ENCODE measurements at regions not wholly inside any gene's neighbourhood (a gene's known extent, or its start where the extent isn't known, plus 50 kb on each side); places are given as distances from the start of the nearest gene placed in this dataset.
A peak's percentile ranks its signal among the peaks of the same experiment; 100 is the strongest.

DNA sequence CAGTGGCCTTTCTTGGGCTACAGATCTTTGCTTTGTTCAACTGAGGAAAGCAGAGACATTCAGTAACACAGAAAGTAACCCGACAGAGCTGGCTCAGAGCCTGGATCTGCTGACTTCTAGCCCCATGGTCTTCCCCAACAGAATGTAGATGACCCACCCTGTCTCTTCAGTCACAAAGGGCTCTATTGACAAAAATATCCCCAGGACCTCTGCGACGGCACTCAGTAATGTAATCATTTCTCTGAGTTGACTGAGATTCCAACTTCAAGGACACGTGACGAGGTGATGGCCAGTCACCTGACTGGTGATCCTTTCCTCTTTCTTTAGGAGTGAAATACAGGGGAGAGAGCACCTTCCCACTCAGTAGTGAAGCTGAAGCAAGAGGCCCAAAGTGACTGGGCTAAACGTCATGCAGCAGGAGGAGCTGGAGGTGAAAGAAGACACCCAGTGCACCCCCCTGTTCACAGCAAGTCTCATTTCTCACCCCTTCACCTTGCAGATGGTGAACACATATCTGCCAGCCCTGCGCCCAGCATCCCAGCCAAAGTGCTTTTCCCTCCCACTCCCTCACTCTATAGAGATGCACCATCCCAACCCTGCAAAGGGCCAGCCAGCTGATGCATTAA is 179.2 kb upstream of the EGLN3 start:
- DNase-seq (ENCODE audit: low spot score) = no peak

DNA sequence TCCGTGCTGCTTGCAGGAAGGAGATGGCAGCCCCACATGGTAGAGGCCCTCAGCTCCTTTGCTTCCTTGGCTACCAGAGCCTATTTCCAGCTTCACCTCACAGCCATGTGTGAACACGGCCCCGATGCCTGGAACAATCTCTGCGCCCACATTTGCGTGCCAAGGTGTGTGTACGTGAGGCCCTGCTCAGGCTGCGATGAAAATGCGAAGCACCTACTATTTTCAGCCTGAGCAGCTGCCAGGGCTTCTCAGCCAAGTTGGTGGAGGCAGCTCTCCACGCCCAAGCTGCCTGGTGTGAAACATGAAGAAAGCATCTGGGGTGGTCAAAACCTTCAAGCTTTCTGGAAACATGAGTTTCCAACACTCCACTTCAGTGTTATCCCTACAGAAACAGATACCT is 177.8 kb upstream of the EGLN3 start:
- no peak for DNase-seq (ENCODE audit: low spot score)

DNA sequence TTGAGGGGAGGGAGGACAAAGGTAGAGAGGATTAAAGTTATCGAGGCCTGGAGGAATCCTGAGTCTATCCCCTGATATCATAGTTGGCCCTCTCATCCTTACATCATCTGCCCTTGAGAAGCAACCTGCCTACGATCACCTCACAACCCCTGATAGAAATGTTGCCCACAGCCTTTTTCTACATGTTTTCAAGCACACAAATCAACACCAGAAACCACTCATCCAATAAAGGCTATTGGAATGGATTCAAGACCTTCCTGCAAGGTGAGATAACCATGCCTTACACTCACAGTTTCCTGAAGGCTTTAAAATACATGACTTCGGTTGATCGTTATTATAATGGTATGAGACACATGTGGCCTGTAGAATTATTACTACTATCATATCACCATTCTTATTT is 175.7 kb upstream of the EGLN3 start:
- no peak for DNase-seq (ENCODE audit: low spot score)

DNA sequence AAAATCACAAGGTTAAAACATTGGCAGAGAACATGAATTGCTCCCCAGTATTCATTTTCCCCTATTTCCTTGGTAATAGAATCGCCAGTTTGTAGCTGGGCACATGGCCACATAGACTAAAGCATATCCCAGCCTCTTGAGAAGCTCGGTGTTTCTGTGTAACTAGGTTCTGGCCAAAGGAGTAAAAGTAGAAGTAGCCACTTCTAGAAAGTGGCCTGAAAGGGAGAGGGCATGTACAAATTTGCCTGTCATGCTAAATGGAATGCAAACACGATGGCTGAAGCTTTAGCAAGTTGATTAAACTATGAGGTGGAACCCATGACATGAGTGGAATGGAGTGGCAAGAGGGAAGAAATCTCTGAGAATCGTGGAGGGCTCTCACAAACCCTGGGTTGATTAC is 173.7 kb upstream of the EGLN3 start:
- no peak for DNase-seq (ENCODE audit: low spot score)

DNA sequence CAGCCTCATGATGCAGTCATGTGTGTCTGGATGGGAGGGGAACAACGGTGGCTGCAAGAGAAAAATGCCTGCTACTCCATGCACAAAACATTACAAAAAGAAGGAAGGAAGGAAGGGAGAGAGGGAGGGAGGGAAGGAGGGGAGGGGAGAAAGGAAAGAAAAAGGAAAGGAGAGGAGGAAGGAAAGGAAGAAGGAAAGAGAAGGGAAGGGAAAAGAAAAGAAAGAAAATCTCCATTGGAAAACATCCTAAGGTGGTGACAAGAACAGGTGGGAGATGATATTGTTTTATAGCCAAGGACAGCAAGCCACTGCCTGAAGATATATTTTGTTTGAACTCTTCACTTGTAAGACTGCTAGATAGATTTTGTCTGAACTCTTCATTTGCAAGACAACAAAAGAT is 171.8 kb upstream of the EGLN3 start:
- no peak for DNase-seq (ENCODE audit: low spot score)

DNA sequence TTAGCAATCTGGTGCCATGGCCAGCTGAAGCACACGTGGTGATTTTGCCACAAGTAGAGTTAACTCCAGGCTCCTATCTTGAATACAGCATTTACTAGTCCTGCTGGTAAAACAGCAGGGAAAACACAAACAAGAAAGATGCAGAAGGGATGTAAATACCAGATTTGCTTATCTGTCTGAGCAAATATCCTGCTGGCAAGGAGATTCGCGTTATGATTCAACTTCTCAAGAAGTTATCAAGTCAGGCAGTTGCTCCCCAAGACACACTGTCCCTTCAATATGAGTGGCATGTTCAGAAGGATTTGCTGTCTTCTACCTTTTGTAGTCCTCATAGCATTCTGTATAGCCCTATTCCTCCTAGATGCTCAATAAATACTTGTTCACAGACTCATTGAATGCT is 171.2 kb upstream of the EGLN3 start:
- no peak for DNase-seq (ENCODE audit: low spot score)

DNA sequence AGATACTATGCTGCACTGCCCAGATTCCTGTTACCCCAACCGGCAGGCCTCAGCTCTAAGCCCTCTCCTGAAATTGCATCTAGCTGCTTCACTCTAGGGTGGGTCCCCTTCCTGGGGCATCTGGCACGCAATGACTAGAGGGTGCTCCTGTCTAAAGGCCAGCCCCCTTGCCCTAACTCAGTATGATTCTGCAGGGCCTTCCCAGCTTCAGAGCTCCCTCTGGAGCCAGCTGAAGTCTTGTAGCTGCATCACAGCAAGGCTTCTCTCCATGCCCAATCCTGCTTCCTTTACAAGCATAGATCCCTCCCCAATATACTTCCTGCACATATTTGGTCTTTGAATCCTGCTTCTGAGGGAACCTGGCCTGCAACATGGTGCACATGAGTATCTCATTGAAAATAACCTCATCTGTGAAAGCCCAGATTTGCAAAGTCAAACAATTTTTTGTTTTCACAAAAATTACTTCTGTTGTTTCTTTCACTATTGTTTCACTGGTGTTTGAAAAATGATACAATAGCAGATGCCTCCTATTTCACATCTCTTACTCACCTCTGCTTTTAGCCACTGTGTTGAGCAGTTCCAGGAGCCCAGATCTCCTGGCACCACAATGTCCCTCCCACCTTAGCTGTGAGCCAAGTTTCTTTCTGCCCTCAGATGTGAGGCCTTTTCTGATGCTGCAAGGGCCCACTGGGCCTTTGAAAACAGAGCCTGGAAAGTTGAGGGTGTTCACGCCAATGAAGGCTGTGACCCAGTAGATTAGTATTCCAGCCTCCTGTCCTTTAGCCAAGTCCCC is 169.5 kb upstream of the EGLN3 start:
- no peak for DNase-seq (ENCODE audit: low spot score)

DNA sequence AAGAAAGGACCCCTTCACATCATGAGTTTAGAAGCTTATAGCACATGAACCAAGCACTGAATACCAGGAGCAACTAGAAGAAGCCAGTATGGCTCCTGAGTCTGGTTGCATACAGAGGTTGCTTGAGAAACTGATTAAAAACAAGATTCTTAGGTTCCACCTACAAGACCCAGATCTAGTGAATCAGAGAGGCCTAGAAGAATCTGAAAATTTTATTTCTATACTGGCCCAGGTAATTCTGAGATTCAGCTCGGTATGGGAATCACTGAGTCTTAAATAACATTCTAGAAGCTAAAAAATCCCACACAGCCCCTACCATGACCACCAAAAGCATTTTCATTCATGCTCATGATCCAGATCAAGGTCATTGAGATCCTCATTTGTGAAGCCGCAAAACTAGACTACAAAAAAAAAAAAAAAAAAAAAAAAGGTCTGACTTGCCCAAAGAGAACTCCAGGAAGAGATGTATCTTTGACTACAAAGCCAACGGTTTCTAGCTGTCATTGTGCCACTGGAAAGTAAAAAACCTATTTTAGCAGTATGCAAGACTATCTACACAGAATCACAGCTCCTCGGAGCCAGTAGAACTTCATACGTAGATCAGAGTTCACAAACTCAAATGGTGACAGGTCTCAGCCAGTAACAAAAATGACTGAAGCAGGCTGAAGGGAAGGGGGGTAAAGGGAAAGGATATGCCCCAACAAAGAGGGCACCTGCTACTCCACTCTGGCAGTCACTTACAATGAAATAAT is 168.4 kb upstream of the EGLN3 start:
- DNase-seq (ENCODE audit: low spot score) = no peak

GRCh38 chr14:34113991-34114390 is 163.1 kb upstream of the EGLN3 start:
- DNase-seq (ENCODE audit: low spot score) = no peak

DNA sequence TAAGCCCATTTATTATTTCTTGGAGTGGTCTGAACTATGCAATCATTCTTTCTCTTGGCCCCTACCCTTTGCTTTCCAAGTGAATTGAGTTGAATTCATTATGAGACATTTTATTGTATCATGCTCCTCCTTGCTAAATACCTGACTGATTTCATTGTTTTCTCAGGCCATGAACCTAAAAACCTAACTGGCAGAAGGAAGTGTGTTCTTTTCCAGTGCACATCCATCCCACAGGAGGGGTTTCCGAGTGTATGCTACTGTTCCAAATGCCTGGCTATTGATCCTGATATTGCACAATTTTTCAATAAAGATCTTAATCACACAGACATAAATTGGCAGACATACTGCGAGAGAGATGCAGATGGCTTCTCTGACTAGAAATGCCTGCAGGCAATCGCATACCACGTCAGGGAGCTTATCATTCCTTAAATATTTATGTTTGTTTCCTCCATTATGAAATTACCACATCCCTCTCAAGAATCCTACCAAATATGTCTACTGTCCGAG is 162.2 kb upstream of the EGLN3 start:
- DNase-seq (ENCODE audit: low spot score) = peak; percentile 21

- no peak for DNase-seq (ENCODE audit: low spot score)
These were observed 161.1 kb upstream of the EGLN3 start for GRCh38 chr14:34111953-34112352.

- no peak for DNase-seq (ENCODE audit: low spot score)
These were observed 160.6 kb upstream of the EGLN3 start for GRCh38 chr14:34111505-34111904.

- no peak for DNase-seq (ENCODE audit: low spot score)
These were observed 159.7 kb upstream of the EGLN3 start for GRCh38 chr14:34110531-34110930.

DNA sequence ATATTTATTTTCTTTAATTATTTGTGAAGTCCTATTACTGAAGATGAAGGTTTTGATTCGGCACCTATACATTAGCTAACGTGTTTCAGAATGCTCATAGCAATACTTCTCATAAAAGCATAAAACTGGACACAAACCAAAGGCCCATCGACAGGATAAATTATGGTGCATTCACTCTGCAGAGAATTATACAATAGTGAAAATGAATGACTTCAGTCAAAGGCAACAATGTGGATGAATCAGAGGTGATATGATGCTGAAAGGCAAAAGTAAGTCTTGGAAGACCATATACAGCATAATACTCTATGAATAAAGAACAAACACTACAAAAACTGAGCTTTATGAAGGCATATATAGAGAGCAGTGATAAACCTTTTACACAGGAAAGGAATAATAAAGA is 156.6 kb upstream of the EGLN3 start:
- no peak for DNase-seq (ENCODE audit: low spot score)

DNA sequence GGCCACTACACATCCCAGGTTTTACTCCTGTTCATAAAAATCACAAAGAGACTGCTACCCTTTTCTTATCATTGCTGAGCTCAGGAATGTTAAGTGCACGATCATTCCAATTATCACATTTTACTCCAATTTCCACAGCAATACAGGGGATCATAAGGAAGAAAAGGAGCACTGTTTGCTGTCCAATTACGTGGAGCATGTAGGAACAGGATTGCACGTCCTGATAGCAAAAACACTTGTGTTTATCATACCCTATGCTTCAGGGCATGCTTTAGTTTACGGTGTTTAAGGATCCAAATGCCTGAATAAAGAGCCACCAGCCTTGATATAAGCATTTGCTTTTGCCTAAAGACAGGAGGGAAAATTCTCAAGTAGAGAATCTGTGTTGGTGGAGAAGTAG is 155.4 kb upstream of the EGLN3 start:
- DNase-seq (ENCODE audit: low spot score) = no peak

- no peak for DNase-seq (ENCODE audit: low spot score)
These were observed 153.9 kb upstream of the EGLN3 start for GRCh38 chr14:34104489-34105397.

- no peak for DNase-seq (ENCODE audit: low spot score)
These were observed 152.3 kb upstream of the EGLN3 start for GRCh38 chr14:34103176-34103575.

- DNase-seq (ENCODE audit: low spot score) = no peak
These were observed 148.8 kb upstream of the EGLN3 start for GRCh38 chr14:34099635-34100034.

DNA sequence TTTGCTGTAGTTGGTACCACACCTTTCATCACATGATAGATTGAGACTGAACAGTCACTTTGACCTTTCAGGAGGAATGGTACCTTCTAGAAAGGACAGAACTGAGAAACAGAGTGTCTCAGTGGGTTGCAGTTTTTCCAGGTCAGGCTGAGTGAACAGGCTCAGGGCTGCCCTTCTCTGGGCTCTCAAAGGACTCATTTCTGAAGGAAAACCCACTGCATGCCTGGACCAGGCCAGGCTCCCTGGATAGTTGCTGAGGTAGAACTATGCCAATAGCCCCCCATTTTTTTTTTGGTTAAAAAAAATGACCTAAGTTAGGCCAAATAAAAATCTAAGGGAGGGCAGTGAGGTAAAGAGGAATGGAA is 148.1 kb upstream of the EGLN3 start:
- no peak for DNase-seq (ENCODE audit: low spot score)

GRCh38 chr14:34098045-34098984 is 147.4 kb upstream of the EGLN3 start:
- peak; percentile 18 for DNase-seq (ENCODE audit: low spot score)

- DNase-seq (ENCODE audit: low spot score) = no peak
These were observed 146.8 kb upstream of the EGLN3 start for GRCh38 chr14:34097644-34098043.

Measured in SW480 (cell line).